ENCODE measurements at regions not wholly inside any gene's neighbourhood (a gene's known extent, or its start where the extent isn't known, plus 50 kb on each side); places are given as distances from the start of the nearest gene placed in this dataset.

- TF ChIP-seq PATZ1 (CRISPR knock-in tag; IDR thresholded peaks at IDR 0.05; ENCODE audit: borderline replicate concordance) = no peak
- TF ChIP-seq OSR1 (CRISPR knock-in tag; IDR thresholded peaks at IDR 0.05) = no peak
Measured at GRCh38 chr5:135750506-135750905, 84.0 kb upstream of the SLC25A48 start.

Data from SK-N-SH treated with all-trans-retinoic acid at 6 μM for 48 hours (cell line).